Fibroblast of mammary gland (primary cell): ENCODE measurements at regions not wholly inside any gene's neighbourhood (a gene's known extent, or its start where the extent isn't known, plus 50 kb on each side); places are given as distances from the start of the nearest gene placed in this dataset.

Source experiments
- DNase-seq: peaks from one replicate; pipeline ENCODE4 v3.0.0-alpha.2; 2010; ENCODE audit warnings: low read depth
- H3K4me3 ChIP-seq: 2 replicates; pipeline ENCODE4 v1.5.1; 2011; ENCODE audit warnings: low read depth, mild to moderate bottlenecking, low read length, moderate library complexity; ENCODE audit not compliant: control insufficient read depth
- TF ChIP-seq, protein P1 (sequence below): conservative IDR thresholded peaks from 2 replicates; pipeline ENCODE4 v1.5.1; 2011; ENCODE audit warnings: low read depth, low read length, inconsistent platforms; ENCODE audit not compliant: control insufficient read depth, insufficient read depth

DNA sequence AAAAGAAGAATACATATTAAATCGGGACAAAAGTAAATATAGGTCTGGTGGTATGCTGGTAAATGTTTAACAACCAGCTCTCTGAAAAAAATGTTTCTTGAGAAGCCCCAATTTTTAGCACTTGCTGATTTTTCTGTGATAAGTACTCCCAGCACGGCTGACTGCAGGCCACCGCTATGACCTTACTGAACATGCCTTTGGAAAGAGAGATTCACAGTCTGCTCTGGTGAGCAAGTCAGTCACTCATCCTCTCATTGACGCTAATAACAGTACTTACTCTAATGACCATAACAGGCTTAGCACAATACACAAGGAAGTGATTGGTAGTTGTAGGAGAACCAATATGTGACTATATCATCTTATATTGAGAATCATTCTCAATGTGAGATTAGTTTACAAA, 98.9 kb upstream of the BLTP1 start:
- no peak for DNase-seq
- H3K4me3 ChIP-seq = no peak overlapping the region
- TF ChIP-seq, protein P1, sequence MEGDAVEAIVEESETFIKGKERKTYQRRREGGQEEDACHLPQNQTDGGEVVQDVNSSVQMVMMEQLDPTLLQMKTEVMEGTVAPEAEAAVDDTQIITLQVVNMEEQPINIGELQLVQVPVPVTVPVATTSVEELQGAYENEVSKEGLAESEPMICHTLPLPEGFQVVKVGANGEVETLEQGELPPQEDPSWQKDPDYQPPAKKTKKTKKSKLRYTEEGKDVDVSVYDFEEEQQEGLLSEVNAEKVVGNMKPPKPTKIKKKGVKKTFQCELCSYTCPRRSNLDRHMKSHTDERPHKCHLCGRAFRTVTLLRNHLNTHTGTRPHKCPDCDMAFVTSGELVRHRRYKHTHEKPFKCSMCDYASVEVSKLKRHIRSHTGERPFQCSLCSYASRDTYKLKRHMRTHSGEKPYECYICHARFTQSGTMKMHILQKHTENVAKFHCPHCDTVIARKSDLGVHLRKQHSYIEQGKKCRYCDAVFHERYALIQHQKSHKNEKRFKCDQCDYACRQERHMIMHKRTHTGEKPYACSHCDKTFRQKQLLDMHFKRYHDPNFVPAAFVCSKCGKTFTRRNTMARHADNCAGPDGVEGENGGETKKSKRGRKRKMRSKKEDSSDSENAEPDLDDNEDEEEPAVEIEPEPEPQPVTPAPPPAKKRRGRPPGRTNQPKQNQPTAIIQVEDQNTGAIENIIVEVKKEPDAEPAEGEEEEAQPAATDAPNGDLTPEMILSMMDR = no peak

DNA sequence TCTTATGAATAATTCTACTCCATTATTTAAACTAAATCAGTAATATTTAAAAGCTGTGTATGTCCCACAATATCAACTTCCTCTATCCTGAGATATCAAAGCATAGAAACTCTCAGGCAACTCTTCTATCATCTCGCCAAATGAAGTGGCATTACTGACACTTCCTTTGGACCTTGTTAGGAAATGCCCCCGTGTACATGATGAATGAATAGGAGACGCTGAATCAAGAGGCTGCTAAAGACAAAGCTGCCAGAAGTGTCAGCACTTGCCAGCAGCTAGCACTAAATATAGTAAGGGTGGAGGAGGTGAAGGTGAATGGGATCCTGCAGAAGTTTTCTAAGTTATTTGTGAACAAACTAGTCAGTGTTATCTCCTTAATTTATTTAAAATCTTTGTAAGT, 99.5 kb upstream of the BLTP1 start:
- TF ChIP-seq, protein P1 = no peak
- H3K4me3 ChIP-seq = no peak overlapping the region
- no peak for DNase-seq

DNA sequence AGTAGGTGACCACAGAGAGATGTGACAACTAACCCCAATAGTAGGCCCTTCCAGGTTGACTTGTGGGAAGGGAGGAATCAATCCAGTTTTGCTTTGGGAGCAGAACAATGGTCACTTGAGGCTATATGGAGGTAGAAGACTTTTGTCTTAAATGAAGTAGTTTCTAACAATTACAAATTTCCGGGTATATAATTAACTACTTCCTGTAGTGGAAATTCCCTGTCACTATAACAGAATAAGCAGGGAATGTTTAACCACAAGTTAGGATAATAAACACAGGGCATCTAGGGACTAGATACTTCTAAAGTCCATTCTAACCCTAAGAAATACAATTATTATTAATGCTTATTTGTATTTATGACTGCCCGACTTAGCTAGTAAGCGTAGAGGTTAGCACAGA, 99.0 kb upstream of the TRPC3 start:
- H3K4me3 ChIP-seq = no peak overlapping the region
- TF ChIP-seq, protein P1 = no peak
- no peak for DNase-seq

DNA sequence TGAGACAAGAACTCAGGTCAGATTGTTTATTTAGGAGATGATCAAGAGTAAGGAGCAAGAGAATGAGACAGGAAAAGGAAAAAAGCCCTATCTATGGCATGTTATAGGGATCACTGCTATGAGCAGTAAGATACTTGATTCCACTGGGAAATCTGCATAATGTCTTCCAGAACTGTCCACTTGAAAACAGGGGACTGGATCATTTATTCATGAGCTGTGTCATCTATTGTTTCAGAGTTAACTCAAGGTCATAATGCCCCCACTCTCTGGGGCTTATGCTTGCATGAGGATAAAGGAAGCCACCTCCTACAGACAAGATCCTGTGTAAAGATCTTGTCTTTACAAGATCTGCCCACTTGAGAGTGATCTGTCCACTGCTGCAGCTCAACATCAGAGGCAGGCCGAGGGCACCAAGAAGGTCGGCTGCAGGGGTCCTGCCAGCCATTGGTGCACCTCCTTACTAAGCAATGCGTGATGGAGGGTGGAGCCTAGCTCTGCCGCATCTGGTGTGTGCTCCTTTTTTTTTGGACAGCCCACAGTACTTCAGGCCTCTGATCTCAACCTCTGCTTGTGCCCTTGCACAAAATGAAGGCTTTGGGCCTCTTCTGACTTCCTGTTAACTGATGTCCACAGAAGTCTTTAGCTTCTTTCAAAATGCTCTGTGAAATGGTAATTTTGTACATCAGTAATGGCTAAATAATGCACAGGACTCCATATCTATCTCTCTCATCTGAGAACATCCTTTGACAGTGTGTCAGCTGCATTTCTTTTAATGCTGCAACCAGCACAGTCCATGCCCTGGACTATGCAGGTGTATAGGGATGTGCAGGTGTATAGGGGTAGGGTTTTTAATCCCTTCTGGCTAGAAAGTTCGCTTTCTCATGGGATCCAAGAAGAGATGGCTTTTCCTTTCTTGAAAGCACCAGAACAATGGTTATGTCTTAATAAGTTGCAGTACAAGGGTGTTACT, 95.9 kb upstream of the TRPC3 start:
- no peak for DNase-seq
- H3K4me3 ChIP-seq = no peak overlapping the region
- TF ChIP-seq, protein P1 = no peak

DNA sequence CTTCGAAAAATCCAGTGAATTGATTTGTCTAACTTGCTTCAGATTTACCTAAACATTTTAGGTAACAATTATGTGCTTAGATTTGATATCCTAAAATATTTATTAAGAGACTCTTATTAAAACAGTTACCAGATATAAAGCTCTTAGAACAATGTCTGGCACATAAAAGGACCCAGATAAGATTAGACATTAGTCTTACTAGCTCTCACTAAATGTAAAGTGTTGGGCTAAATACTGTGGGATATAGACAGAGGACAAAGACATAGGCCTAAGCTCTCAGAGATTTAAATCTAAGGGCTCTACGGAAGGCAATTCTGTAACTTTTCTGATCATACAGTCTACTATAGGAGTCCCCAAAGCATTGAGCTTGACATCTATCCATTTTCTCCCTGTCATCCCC, 94.4 kb upstream of the TRPC3 start:
- TF ChIP-seq, protein P1 = no peak
- H3K4me3 ChIP-seq = no peak overlapping the region
- no peak for DNase-seq

DNA sequence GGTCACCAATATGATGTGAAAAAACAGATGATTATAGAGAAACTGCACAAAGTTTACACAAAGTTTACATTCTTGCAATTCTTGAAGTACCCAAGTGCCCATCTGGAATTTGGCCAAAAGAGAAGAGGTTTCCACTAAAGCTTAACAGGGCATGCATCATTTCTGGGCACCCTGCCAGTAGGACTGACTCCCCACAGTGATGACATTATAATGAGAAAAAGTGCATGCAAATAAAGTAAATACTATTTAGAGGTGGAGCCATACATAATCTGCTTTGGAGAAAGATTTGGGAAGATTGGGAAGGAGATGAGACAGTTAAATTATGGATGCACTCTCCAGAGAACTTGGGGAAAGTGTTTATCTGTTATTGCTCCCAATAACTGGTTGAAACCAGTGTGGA, 93.7 kb upstream of the TRPC3 start:
- TF ChIP-seq, protein P1 = no peak
- no peak overlapping the region for H3K4me3 ChIP-seq
- DNase-seq = peak; percentile 94
